Neural cell (in vitro differentiated cells): ENCODE measurements at regions not wholly inside any gene's neighbourhood (a gene's known extent, or its start where the extent isn't known, plus 50 kb on each side); places are given as distances from the start of the nearest gene placed in this dataset.

Source experiments
- H2AFZ ChIP-seq: fragments of 200-600, 300-800 bp; sonication (generic), shearing (Covaris generic); 2 replicates; pipeline ENCODE4 v1.6.0; 2014; ENCODE audit warnings: low read depth, mild to moderate bottlenecking, antibody characterized with exemption, low read length, moderate library complexity
- H3F3A ChIP-seq: fragments of 200-600 bp; shearing (Covaris generic); 2 replicates; pipeline ENCODE4 v1.6.1; 2016; ENCODE audit warnings: mild to moderate bottlenecking, moderate library complexity, mixed read lengths, antibody characterized with exemption, low read length; ENCODE audit not compliant: insufficient read depth, poor library complexity, severe bottlenecking
- H3K27ac ChIP-seq: fragments of 200-600, 300-800 bp; sonication (generic), shearing (Covaris generic); 2 replicates; pipeline ENCODE4 v1.5.1; 2014; ENCODE audit warnings: mild to moderate bottlenecking, low read length, moderate library complexity
- H3K27me3 ChIP-seq: fragments of 300-800, 200-600 bp; sonication (generic), shearing (Covaris generic); 2 replicates; pipeline ENCODE4 v1.6.0; 2014; ENCODE audit warnings: mild to moderate bottlenecking, low read depth, low read length, moderate library complexity; ENCODE audit not compliant: insufficient read depth
- H3K36me3 ChIP-seq: fragments of 300-800, 200-600 bp; sonication (generic), shearing (Covaris generic); 2 replicates; pipeline ENCODE4 v1.5.1; 2014; ENCODE audit warnings: mild to moderate bottlenecking, antibody characterized with exemption, low read length, moderate library complexity; ENCODE audit not compliant: insufficient read depth
- H3K4me2 ChIP-seq: fragments of 300-800, 200-600 bp; sonication (generic), shearing (Covaris generic); 2 replicates; pipeline ENCODE4 v1.6.0; 2014; ENCODE audit warnings: mild to moderate bottlenecking, low read length
- H3K4me3 ChIP-seq: fragments of 300-800, 200-600 bp; sonication (generic), shearing (Covaris generic); 2 replicates; pipeline ENCODE4 v1.5.1; 2014; ENCODE audit warnings: mild to moderate bottlenecking, low read length, moderate library complexity
- H3K79me2 ChIP-seq: fragments of 200-600 bp; shearing (Covaris generic); replicated peaks from 2 replicates; pipeline ENCODE4 v1.6.0; 2014; ENCODE audit warnings: mild to moderate bottlenecking, low read length, moderate library complexity; ENCODE audit not compliant: insufficient read depth
- H3K9ac ChIP-seq: fragments of 300-800, 200-600 bp; sonication (generic), shearing (Covaris generic); 2 replicates; pipeline ENCODE4 v1.6.1; 2016; ENCODE audit warnings: mild to moderate bottlenecking, low read length, mixed read lengths
- H3K9me2 ChIP-seq: fragments of 200-600 bp; shearing (Covaris generic); 2 replicates; pipeline ENCODE4 v1.6.1; 2016; ENCODE audit warnings: mild to moderate bottlenecking, low read length, mixed read lengths; ENCODE audit not compliant: insufficient read depth
- H3K9me3 ChIP-seq: fragments of 200-600, 300-800 bp; sonication (generic), shearing (Covaris generic); 2 replicates; pipeline ENCODE4 v1.6.1; 2016; ENCODE audit warnings: mild to moderate bottlenecking, mixed run types, low read length, moderate library complexity, mixed read lengths
- H4K20me1 ChIP-seq: fragments of 200-600 bp; shearing (Covaris generic); 2 replicates; pipeline ENCODE4 v1.6.1; 2016; ENCODE audit warnings: mild to moderate bottlenecking, mixed run types; ENCODE audit not compliant: insufficient read depth
- CTCF ChIP-seq: fragments of 450-650 bp; IDR thresholded peaks from 2 replicates; pipeline ENCODE4 v1.5.1; 2014; ENCODE audit warnings: antibody characterized with exemption, mild to moderate bottlenecking, moderate library complexity; ENCODE audit not compliant: poor library complexity, severe bottlenecking
- EP300 ChIP-seq: fragments of 450-650 bp; conservative IDR thresholded peaks from 2 replicates; pipeline ENCODE4 v1.6.1; 2014; ENCODE audit warnings: antibody characterized with exemption, mild to moderate bottlenecking, moderate library complexity; ENCODE audit not compliant: poor library complexity, severe bottlenecking
- EZH2 ChIP-seq: fragments of 200-600, 300-800 bp; shearing (Covaris generic), sonication (generic); IDR thresholded peaks from 2 replicates; pipeline ENCODE4 v1.6.1; 2014; ENCODE audit warnings: antibody characterized with exemption, low read length, borderline replicate concordance, mild to moderate bottlenecking; ENCODE audit not compliant: insufficient read depth, poor library complexity, severe bottlenecking
- MXI1 ChIP-seq: fragments of 450-650 bp; conservative IDR thresholded peaks from 2 replicates; pipeline ENCODE4 v1.6.1; 2014; ENCODE audit warnings: antibody characterized with exemption, mild to moderate bottlenecking; ENCODE audit not compliant: poor library complexity, severe bottlenecking
- POLR2AphosphoS5 ChIP-seq: IDR thresholded peaks from 2 replicates; pipeline ENCODE4 v1.6.1; 2012
- RAD21 ChIP-seq: fragments of 450-650 bp; conservative IDR thresholded peaks from 2 replicates; pipeline ENCODE4 v1.6.1; 2014; ENCODE audit warnings: antibody characterized with exemption, mild to moderate bottlenecking, moderate library complexity
- REST ChIP-seq: IDR thresholded peaks from 2 replicates; pipeline ENCODE4 v1.6.1; 2012; ENCODE audit warnings: borderline replicate concordance
- SMC3 ChIP-seq: fragments of 450-650 bp; conservative IDR thresholded peaks from 2 replicates; pipeline ENCODE4 v1.6.1; 2014; ENCODE audit warnings: antibody characterized with exemption, mild to moderate bottlenecking, moderate library complexity; ENCODE audit not compliant: poor library complexity
- TAF1 ChIP-seq: IDR thresholded peaks from 2 replicates; pipeline ENCODE4 v1.6.1; 2012; ENCODE audit warnings: low read depth

DNA sequence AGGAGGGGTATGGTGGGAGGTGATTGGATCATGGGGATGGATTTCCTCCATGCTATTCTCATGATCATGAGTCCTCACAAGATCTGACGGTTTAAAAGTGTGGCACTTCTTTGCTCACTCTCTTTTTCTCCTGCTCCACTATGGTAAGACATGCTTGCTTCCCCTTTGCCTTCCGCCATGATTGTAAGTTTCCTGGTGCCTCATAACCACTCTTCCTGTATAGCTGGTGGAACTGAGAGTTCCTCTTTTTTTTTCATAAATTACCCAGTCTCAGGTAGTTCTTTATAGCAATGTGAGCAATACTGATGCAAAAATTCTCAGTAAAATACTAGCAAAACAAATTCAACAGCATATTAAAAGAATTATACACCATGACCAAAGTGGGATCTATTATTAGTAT is 728.5 kb upstream of the SLC8A1 start:
- no peak overlapping the region for H2AFZ ChIP-seq
- no peaks in the 10 kb centered on the region for H3K9me3 ChIP-seq
- H3K79me2 ChIP-seq, result no peaks in the 10 kb centered on the region
- H4K20me1 ChIP-seq, result no peaks in the 10 kb centered on the region
- H3F3A ChIP-seq, result no peaks in the 10 kb centered on the region
- H3K4me3 ChIP-seq, result no peak overlapping the region
- no peak overlapping the region for H3K9ac ChIP-seq
- H3K36me3 ChIP-seq, result no peaks in the 10 kb centered on the region
- no peaks in the 10 kb centered on the region for H3K27me3 ChIP-seq
- H3K27ac ChIP-seq, result no peak overlapping the region
- no peaks in the 10 kb centered on the region for H3K9me2 ChIP-seq
- TF ChIP-seq RAD21 (no peak), REST (no peak), POLR2AphosphoS5 (no peak), EZH2 (no peak)
- H3K4me2 ChIP-seq, result no peak overlapping the region

- Histone ChIP-seq H3F3A (no peaks in the 10 kb centered on the region), H3K79me2 (no peaks in the 10 kb centered on the region), H3K27me3 (no peaks in the 10 kb centered on the region), H3K27ac (no peak overlapping the region), H4K20me1 (no peaks in the 10 kb centered on the region), H2AFZ (no peak overlapping the region), H3K36me3 (no peaks in the 10 kb centered on the region), H3K9me3 (no peaks in the 10 kb centered on the region), H3K9me2 (no peaks in the 10 kb centered on the region), H3K4me2 (no peak overlapping the region), H3K4me3 (no peak overlapping the region), H3K9ac (no peak overlapping the region)
- no peak for TF ChIP-seq REST
- TF ChIP-seq RAD21, result no peak
- TF ChIP-seq CTCF, result no peak
- TF ChIP-seq TAF1, result no peak
- no peak for TF ChIP-seq SMC3
- no peak for TF ChIP-seq EZH2
- TF ChIP-seq MXI1, result no peak
- TF ChIP-seq POLR2AphosphoS5, result no peak
- no peak for TF ChIP-seq EP300
Measured at GRCh38 chr2:41182961-41183360, 731.1 kb upstream of the SLC8A1 start.
